H1 (cell line): ENCODE measurements at regions not wholly inside any gene's neighbourhood (a gene's known extent, or its start where the extent isn't known, plus 50 kb on each side); places are given as distances from the start of the nearest gene placed in this dataset.

ENCODE experiments used
- ATF2 ChIP-seq: IDR thresholded peaks from 2 replicates; pipeline ENCODE4 v1.6.1; 2012; ENCODE audit warnings: low read length, inconsistent platforms
- BCL11A ChIP-seq, 2 experiments: IDR thresholded peaks; one replicate each; pipeline ENCODE4 v1.6.1; 2011; ENCODE audit warnings: low read depth in 2 of 2, low read length in 2 of 2, mild to moderate bottlenecking in 2 of 2
- CEBPB ChIP-seq: IDR thresholded peaks from 2 replicates; pipeline ENCODE4 v1.6.1; 2012; ENCODE audit warnings: low read depth, low read length
- CTCF ChIP-seq, 3 experiments: IDR thresholded peaks; 1 replicate in 2 of 3; 2 replicates in 1 of 3; pipeline versions ENCODE4 v1.5.1 to v1.6.1; 2011; ENCODE audit warnings: low read length in 3 of 3, mild to moderate bottlenecking in 3 of 3, inconsistent platforms in 2 of 3, low read depth in 1 of 3, moderate library complexity in 1 of 3; ENCODE audit not compliant: insufficient read depth in 1 of 3; ENCODE audit errors: control extremely low read depth in 1 of 3
- HDAC2 ChIP-seq, 2 experiments: fragments of 300-600 bp in 1 of 2; sonication (generic) in 1 of 2; IDR thresholded peaks; 2 replicates each; pipeline ENCODE4 v1.6.1; 2011 to 2012; ENCODE audit warnings: low read depth in 2 of 2, low read length in 2 of 2, mild to moderate bottlenecking in 2 of 2, moderate library complexity in 2 of 2, borderline replicate concordance in 1 of 2, inconsistent platforms in 1 of 2
- MAFK ChIP-seq: IDR thresholded peaks from 2 replicates; pipeline ENCODE4 v1.6.1; 2012; ENCODE audit warnings: low read depth, mild to moderate bottlenecking, improper control_type of control experiment, low read length
- POLR2AphosphoS5 ChIP-seq: IDR thresholded peaks from 2 replicates; pipeline ENCODE4 v1.6.1; 2011; ENCODE audit warnings: low read depth, low read length
- SAP30 ChIP-seq: fragments of 300-600 bp; sonication (generic); IDR thresholded peaks from 2 replicates; pipeline ENCODE4 v1.7.1; 2012; ENCODE audit warnings: low read length, moderate library complexity, mild to moderate bottlenecking, inconsistent platforms; ENCODE audit not compliant: insufficient read depth, insufficient replicate concordance
- SIN3A ChIP-seq, 2 experiments: IDR thresholded peaks in 1 of 2; conservative IDR thresholded peaks in 1 of 2; 2 replicates each; pipeline ENCODE4 v1.6.1; 2011 to 2012; ENCODE audit warnings: low read length in 2 of 2, improper control_type of control experiment in 1 of 2, low read depth in 1 of 2, mild to moderate bottlenecking in 1 of 2
- TCF12 ChIP-seq: IDR thresholded peaks from 2 replicates; pipeline ENCODE4 v1.6.1; 2011; ENCODE audit warnings: low read depth, mild to moderate bottlenecking, low read length

GRCh38 chr3:83765956-83766355 is 1192.8 kb upstream of the CADM2 start:
- TF ChIP-seq BCL11A (IDR thresholded peaks at IDR 0.05; ENCODE audit: low read depth in 2 of 2, low read length in 2 of 2) (no peak), TCF12 (no peak), CTCF (IDR thresholded peaks at IDR 0.05; ENCODE audit: control extremely low read depth in 1 of 3, insufficient read depth in 1 of 3, low read depth in 1 of 3, low read length in 3 of 3) (no peak), HDAC2 (IDR thresholded peaks at IDR 0.05; ENCODE audit: borderline replicate concordance in 1 of 2, low read depth in 2 of 2, low read length in 2 of 2) (no peak), MAFK (no peak), POLR2AphosphoS5 (no peak), CEBPB (no peak), SIN3A (conservative IDR thresholded peaks at IDR 0.05 in 1 of 2, IDR thresholded peaks at IDR 0.05 in 1 of 2; ENCODE audit: low read depth in 1 of 2, low read length in 2 of 2) (no peak), SAP30 (no peak), ATF2 (no peak)
